ENCODE measurements at regions not wholly inside any gene's neighbourhood (a gene's known extent, or its start where the extent isn't known, plus 50 kb on each side); places are given as distances from the start of the nearest gene placed in this dataset.

DNA sequence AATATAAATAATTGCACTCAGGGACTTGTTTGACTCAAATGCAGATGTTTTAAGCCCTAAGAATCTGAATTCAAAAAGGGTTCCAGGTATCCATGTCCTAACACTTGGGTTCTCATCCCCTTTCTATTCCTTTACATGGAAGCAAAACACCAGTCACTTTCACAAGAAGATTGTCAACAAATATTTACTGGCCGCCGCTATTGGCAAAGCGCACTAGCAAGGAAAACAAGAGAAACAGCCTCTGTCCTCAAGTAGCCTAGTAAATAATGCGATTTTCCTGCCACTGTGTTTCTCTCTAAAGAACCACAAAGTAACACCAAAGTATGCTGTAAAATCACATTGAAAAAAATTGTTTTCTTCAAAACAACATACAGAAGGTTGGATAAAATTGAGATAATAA lies 66.7 kb upstream of the EZH2 start:
- no peak for DNase-seq (ENCODE audit: low read depth)

DNA sequence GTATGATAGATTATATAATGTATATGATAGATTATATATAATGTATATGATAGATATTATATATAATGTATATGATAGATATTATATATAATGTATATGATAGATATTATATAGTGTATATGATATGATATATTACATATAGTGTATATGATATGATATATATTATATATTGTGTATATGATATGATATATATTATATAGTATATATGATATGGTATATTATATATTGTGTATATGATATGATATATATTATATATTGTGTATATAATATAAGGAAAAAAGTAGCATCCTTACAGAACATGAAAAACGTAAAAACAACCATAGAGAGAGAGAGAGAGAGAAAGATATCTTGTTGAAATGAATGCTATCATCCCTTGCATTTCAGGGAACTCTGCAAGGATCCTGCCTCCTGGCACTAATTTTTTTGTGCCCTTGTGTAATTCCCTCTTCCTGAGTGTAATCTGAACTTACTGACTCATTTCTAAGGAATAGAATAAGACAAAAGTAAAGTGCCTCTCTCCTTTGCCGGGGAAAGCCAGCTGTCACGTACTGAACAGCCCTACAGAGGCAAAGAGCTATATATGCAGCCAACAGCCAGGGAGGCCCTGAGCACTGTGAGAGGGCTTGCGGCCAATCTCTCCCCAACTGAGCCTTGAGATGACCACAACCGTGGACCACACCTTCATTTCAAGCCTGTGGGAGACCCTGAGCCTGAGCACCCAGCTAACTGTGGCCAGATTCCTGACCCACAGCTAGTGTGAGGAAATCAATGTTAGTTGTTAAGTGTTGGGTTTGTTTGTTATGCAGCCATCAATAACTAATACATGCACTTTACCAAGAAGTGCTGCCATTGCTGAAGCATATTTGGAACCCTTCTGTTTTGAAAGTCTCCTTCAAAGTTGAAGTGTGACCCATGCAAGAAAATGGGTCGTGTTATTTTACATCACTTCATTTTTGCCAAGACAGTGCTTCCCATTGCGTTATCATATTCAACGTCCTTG lies 61.1 kb upstream of the EZH2 start:
- DNase-seq (ENCODE audit: low read depth) = no peak

DNA sequence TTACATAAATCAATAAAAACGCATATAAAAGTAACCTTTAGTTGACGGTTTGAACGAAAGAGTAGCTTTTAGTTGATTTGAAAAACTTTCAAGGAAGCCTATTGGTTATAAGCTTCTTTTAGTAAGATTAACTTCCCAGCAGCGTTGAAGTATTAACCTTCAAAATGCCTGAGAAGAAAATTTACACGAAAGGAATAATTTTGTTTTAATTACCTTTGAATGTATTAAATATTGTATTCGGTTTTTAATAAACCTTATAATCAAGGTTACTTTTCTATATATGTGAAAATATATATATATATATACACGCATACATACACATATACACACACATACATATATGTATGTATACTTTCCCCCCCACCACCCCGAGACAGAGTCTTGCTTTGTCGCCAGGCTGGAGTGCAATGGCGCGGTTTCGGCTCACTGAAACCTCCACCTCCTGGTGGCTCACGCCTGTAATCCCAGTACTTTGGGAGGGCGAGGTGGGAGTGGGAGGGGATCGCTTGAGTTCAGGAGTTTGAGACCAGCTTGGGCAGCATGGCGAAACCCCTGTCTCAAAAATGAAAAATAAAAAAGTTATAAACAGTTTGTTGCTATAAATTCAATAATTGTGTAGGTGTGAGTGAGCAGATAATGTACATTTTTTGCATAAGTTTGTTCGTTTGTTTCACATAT lies 57.6 kb upstream of the EZH2 start:
- DNase-seq (ENCODE audit: low read depth) = peak; percentile 51

DNA sequence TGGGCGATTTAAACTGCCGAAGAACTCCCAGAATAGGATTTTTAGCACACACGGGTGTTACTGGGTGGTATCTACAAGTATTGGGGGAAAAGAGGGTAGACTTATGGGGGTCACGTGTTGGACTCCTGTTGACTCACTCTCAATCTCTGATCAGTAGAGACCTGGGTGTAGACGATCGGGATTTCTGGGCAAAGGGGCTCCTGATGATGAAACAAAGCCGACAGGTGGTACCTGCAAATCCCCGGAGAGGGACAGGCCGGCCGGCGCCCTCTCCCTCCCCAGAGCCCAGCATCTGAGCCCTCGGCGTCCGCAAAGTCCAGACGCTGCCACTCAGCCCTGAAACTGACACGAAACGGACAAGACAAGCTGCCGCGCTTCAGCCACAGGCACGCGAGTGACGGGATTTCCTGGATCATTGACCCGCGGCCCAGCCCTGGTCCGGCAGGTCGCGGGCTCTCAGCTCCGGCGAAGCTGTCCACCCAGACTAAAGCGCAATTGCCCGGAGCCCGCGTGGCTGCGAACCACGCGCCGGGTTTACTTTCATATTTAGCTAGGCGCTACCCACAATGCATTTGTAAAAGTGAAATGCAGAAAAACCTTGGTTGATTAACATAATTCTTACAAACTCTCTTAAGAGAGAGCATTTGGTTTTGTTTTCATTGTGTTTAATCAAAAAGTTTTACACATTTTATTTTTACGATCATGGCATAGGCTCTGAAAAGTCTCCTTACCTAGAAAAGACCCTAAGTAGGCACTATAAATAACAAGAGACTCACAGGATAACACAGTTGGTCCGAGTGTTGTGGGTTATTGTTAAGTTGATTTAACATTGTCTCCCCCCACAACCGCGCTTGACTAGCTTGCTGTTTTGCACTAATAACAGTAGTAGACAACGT lies 56.9 kb upstream of the EZH2 start:
- DNase-seq (ENCODE audit: low read depth) = peak; percentile 55

DNA sequence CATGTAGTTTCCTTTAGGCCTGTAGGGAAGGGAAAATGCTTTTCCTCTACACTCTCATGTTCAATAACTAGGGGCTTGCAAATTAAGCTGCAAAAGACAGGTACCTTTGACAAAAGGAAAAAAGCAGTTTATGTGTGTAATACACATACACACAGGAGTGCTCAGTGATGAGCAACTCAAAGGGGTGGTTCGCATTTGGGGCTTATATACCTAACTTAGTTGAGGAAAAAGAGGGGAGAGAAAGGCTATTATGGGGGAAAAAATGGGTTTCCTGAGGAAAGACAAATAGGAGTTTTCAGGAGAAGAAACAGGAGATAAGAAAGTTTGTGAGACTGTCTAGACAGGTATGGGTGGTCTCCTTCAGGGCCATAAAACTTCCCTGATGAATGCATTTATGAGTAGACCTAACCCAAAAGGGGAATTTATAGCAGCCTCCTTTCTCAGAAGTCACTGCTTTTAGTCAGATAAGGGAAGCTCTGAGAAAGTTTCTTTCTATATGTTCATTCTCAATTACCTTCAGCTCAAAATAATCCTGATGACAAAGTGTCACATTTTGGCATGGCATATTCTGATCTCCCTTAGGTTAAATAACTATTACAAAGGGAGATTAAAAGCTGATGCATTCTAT lies 55.2 kb upstream of the EZH2 start:
- no peak for DNase-seq (ENCODE audit: low read depth)

DNA sequence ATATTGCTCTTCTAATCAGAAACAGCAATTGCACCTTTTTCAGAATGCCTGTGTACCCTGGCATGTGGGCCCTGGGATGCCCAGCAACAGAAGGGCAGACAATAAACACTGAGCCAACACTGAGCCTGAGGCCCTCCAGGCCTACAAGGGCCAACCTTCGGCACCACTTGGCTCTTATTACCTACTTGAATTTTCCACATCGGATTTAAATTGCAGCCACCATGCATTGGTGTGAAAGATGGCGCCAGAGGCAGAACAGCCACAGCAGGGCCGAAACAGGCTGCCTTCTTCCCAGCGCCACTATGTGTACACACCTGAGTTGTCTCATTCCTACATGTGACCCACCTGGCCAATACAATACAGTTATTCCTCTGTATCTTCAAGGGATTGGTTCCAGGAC lies 51.4 kb upstream of the EZH2 start:
- DNase-seq (ENCODE audit: low read depth) = no peak

Data from stimulated activated CD4-positive, alpha-beta T cell treated with anti-CD3 and anti-CD28 coated beads, Interleukin-2, amount 100 ng/mL, for 4 hours (primary cell).